ENCODE measurements at regions not wholly inside any gene's neighbourhood (a gene's known extent, or its start where the extent isn't known, plus 50 kb on each side); places are given as distances from the start of the nearest gene placed in this dataset.

DNA sequence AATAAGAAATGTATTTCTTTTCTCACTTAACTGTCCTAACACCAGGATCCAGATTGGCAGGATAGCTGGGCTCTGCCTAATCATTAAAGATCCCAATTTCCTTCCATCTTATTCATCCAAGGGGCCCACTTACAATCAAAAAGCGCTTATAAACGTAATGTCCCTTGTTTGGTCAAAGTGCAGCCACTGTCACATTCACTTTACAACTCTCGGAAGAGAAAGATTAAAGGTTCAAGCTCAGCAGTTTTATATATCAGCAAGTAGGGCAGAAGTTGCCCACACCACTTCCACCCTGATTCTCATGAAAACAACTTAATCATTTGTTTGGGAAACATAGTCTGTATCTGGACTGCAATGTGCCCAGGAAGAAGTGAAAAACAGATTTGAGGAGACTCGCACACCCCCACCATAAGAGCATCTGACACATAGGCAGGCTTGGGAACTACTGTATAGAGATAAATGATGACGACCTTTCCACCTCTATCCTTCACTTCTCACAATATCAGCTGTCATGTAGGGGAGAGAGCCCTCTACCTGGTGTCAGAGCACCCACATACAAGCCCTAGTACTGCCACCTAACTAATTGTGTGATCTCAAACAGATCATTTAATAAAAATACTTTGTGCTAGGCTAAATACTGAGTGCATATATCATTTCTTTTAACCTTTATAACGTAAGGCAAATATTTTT lies 80.8 kb downstream of the CAPZA3 start:
- TF ChIP-seq, protein P1, sequence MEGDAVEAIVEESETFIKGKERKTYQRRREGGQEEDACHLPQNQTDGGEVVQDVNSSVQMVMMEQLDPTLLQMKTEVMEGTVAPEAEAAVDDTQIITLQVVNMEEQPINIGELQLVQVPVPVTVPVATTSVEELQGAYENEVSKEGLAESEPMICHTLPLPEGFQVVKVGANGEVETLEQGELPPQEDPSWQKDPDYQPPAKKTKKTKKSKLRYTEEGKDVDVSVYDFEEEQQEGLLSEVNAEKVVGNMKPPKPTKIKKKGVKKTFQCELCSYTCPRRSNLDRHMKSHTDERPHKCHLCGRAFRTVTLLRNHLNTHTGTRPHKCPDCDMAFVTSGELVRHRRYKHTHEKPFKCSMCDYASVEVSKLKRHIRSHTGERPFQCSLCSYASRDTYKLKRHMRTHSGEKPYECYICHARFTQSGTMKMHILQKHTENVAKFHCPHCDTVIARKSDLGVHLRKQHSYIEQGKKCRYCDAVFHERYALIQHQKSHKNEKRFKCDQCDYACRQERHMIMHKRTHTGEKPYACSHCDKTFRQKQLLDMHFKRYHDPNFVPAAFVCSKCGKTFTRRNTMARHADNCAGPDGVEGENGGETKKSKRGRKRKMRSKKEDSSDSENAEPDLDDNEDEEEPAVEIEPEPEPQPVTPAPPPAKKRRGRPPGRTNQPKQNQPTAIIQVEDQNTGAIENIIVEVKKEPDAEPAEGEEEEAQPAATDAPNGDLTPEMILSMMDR (IDR thresholded peaks at IDR 0.05), result no peak
- Mint-ChIP-seq H3K36me3 (ENCODE audit: low read depth) (no peaks in the 10 kb centered on the region), H3K4me1 (ENCODE audit: low read depth) (no peaks in the 10 kb centered on the region), H3K27ac (ENCODE audit: unreplicated experiment) (no peak overlapping the region), H3K9me3 (ENCODE audit: low read depth) (no peaks in the 10 kb centered on the region), H3K27me3 (ENCODE audit: low read depth) (no peaks in the 10 kb centered on the region), H3K4me3 (ENCODE audit: unreplicated experiment) (no peak overlapping the region)
- DNase-seq (ENCODE audit: low spot score), result no peak

DNA sequence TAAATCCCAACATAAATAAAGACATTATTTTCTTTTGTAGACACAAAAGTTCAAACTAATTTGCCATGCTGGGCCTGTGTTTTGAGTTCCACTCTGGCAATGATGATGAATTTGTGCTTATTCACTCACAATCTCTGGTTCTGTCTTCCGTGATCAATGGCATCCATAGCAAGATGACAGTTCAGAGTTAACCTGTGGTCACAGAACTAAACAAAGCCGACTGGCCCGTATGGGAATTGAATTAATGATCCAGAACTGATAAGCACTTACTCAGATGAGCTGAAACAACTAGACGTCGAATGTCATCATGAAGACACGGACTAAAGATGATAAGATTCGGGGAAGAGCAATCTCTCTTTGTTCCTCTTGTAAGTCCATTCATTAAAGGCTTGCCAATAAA lies 81.6 kb downstream of the CAPZA3 start:
- no peaks in the 10 kb centered on the region for H3K4me1 Mint-ChIP-seq (ENCODE audit: low read depth)
- no peaks in the 10 kb centered on the region for H3K9me3 Mint-ChIP-seq (ENCODE audit: low read depth)
- no peaks in the 10 kb centered on the region for H3K36me3 Mint-ChIP-seq (ENCODE audit: low read depth)
- H3K27me3 Mint-ChIP-seq (ENCODE audit: low read depth), result no peaks in the 10 kb centered on the region
- no peak overlapping the region for H3K4me3 Mint-ChIP-seq (ENCODE audit: unreplicated experiment)
- TF ChIP-seq, protein P1 (IDR thresholded peaks at IDR 0.05), result no peak
- no peak overlapping the region for H3K27ac Mint-ChIP-seq (ENCODE audit: unreplicated experiment)
- no peak for DNase-seq (ENCODE audit: low spot score)

DNA sequence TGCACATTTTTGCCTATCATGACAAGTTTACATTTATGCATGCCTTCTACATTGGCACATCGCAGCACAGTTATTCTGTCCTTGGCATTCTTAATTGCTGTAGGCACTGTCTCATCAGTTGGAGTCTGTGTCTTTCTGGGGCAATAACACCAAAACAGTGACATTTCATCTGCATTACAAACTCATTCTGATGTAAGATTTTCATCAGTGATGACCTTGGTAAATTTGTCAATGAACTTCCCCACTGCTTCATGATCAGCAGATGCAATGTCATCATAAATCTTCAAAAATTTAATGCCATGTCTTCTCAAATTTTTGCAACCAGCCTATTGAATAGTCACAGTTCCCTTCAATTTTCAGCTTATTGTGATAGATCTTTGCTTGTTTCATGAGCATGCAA lies 85.5 kb downstream of the CAPZA3 start:
- H3K36me3 Mint-ChIP-seq (ENCODE audit: low read depth), result peaks cover under 1% of the 10 kb centered on the region

DNA sequence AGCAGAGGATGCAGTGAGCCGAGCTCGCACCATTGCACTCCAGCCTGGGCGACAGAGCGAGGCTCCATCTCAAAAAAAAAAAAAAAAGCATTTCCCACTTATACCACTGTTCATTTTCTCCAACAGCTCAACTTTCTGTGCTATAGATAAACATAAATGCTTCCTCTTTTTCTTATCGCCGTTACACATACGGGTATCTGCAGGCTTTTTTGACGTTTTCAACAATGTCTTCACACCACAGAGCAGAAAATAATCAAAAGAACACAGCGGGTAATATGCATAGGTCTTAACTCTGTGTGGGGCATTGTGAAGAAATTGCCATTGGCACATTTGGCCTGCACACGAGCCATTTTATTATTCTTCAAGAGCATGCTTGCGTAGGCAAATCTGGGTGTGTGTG lies 86.4 kb downstream of the CAPZA3 start:
- Mint-ChIP-seq H3K4me3 (ENCODE audit: unreplicated experiment) (no peak overlapping the region), H3K9me3 (ENCODE audit: low read depth) (peaks cover 13% of the 10 kb centered on the region), H3K27me3 (ENCODE audit: low read depth) (no peaks in the 10 kb centered on the region), H3K36me3 (ENCODE audit: low read depth) (peaks cover 2% of the 10 kb centered on the region), H3K27ac (ENCODE audit: unreplicated experiment) (no peak overlapping the region), H3K4me1 (ENCODE audit: low read depth) (no peaks in the 10 kb centered on the region)
- no peak for DNase-seq (ENCODE audit: low spot score)
- TF ChIP-seq, protein P1 (IDR thresholded peaks at IDR 0.05), result no peak

More for the DNA sequence above, 85.5 kb downstream of the CAPZA3 start:
- no peak overlapping the region for H3K4me3 Mint-ChIP-seq (ENCODE audit: unreplicated experiment)
- no peaks in the 10 kb centered on the region for H3K4me1 Mint-ChIP-seq (ENCODE audit: low read depth)
- TF ChIP-seq, protein P1 (IDR thresholded peaks at IDR 0.05), result no peak
- H3K9me3 Mint-ChIP-seq (ENCODE audit: low read depth), result peaks cover 4% of the 10 kb centered on the region
- H3K27ac Mint-ChIP-seq (ENCODE audit: unreplicated experiment), result no peak overlapping the region
- DNase-seq (ENCODE audit: low spot score), result no peak
- no peaks in the 10 kb centered on the region for H3K27me3 Mint-ChIP-seq (ENCODE audit: low read depth)

DNA sequence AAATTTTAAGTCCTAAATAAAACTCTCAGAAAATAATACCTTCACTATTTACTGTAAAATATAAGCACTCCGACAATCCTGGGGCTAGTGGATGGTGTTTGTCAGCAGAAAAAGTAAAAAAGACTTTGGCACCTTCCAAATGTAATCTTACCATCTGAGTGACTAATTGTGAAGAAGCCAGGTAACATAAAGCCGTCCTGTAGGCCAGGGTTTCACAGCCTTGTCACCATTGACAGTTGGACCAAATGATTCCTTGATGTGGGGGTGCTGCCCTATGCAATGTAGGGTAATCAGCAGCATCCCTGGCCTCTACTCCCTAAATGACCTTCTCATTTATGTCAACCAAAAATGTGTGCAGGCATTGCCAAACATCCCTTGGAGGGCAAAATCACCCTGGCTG lies 87.2 kb downstream of the CAPZA3 start:
- Mint-ChIP-seq H3K36me3 (ENCODE audit: low read depth) (peaks cover 2% of the 10 kb centered on the region), H3K9me3 (ENCODE audit: low read depth) (peaks cover 16% of the 10 kb centered on the region), H3K4me3 (ENCODE audit: unreplicated experiment) (no peak overlapping the region), H3K27ac (ENCODE audit: unreplicated experiment) (no peak overlapping the region), H3K27me3 (ENCODE audit: low read depth) (no peaks in the 10 kb centered on the region), H3K4me1 (ENCODE audit: low read depth) (no peaks in the 10 kb centered on the region)
- TF ChIP-seq, protein P1 (IDR thresholded peaks at IDR 0.05), result no peak
- DNase-seq (ENCODE audit: low spot score), result no peak
